PC-9 (cell line): ENCODE measurements at regions not wholly inside any gene's neighbourhood (a gene's known extent, or its start where the extent isn't known, plus 50 kb on each side); places are given as distances from the start of the nearest gene placed in this dataset.
"Not testable (repeated sequence)": the region's sequence is repeated elsewhere in the genome, so short reads cannot be mapped to it uniquely, and the experiment has no call there.

Experiments used
- BruUV-seq: library from RNA; stranded (reverse); fragments of 400-500 nt; replicated peaks from 2 replicates; lab custom pipeline; 2021; lab: Mats Ljungman, UMichigan
- CTCF ChIA-PET: fragments of 300-600 bp; sonication (Branson Sonifier 250); formaldehyde crosslinking; loops from one replicate; lab custom pipeline; 2022; ENCODE audit warnings: antibody characterized with exemption; lab: Charles Lee
- POLR2A ChIA-PET: fragments of 300-600 bp; sonication (Branson Sonifier 250); formaldehyde crosslinking; loops from one replicate; lab custom pipeline; 2022; ENCODE audit warnings: antibody characterized with exemption; ENCODE audit not compliant: unreplicated experiment; lab: Charles Lee
- DNase-seq, 2 experiments: peaks; one replicate each; pipeline versions ENCODE4 v3.0.0 to v3.0.0-alpha.2; 2015 to 2022; ENCODE audit warnings: mixed read lengths in 1 of 2
- H2AFZ ChIP-seq: fragments of 200-600 bp; sonication (generic); 2 replicates; pipeline ENCODE4 v1.8.1; 2017; ENCODE audit warnings: antibody characterized with exemption
- H3F3A ChIP-seq: fragments of 200-600 bp; sonication (generic); 2 replicates; pipeline ENCODE4 v1.8.1; 2017; ENCODE audit warnings: antibody characterized with exemption, mild to moderate bottlenecking, low read depth; ENCODE audit not compliant: insufficient read depth
- H3K27ac ChIP-seq: fragments of 200-600 bp; sonication (generic); 2 replicates; pipeline ENCODE4 v1.6.1; 2016; ENCODE audit warnings: mixed run types
- H3K27me3 ChIP-seq: fragments of 200-600 bp; sonication (generic); 2 replicates; pipeline ENCODE4 v1.6.1; 2016; ENCODE audit warnings: low read depth, mixed run types; ENCODE audit not compliant: insufficient read depth
- H3K36me3 ChIP-seq: fragments of 200-600 bp; sonication (generic); 2 replicates; pipeline ENCODE4 v1.6.1; 2016; ENCODE audit warnings: low read depth, mixed run types
- H3K4me1 ChIP-seq: fragments of 200-600 bp; sonication (generic); replicated peaks from 2 replicates; pipeline ENCODE4 v1.6.1; 2016; ENCODE audit warnings: mixed run types; ENCODE audit not compliant: insufficient read depth
- H3K4me2 ChIP-seq: fragments of 200-600 bp; sonication (generic); 2 replicates; pipeline ENCODE4 v1.6.1; 2017; ENCODE audit warnings: mixed run types
- H3K4me3 ChIP-seq: fragments of 200-600 bp; sonication (generic); 2 replicates; pipeline ENCODE4 v1.6.1; 2016; ENCODE audit warnings: mixed run types
- H3K79me2 ChIP-seq: fragments of 200-600 bp; sonication (generic); 2 replicates; pipeline ENCODE4 v1.6.1; 2017; ENCODE audit warnings: low read depth, mixed run types
- H3K9me2 ChIP-seq: fragments of 200-600 bp; sonication (generic); 2 replicates; pipeline ENCODE4 v1.8.1; 2017; ENCODE audit warnings: mild to moderate bottlenecking; ENCODE audit not compliant: insufficient read depth
- H3K9me3 ChIP-seq: fragments of 200-600 bp; sonication (generic); 2 replicates; pipeline ENCODE4 v1.8.1; 2016; ENCODE audit warnings: low read depth; ENCODE audit not compliant: insufficient read depth
- H4K20me1 ChIP-seq: fragments of 200-600 bp; sonication (generic); 2 replicates; pipeline ENCODE4 v1.8.1; 2017; ENCODE audit not compliant: insufficient read depth
- CTCF ChIP-seq: fragments of 200-600 bp; sonication (generic); conservative IDR thresholded peaks from 2 replicates; pipeline ENCODE4 v1.6.1; 2017; ENCODE audit warnings: mixed run types, antibody characterized with exemption, mild to moderate bottlenecking, moderate library complexity
- EZH2 ChIP-seq: fragments of 200-600 bp; sonication (generic); IDR thresholded peaks from 2 replicates; pipeline ENCODE4 v1.8.0; 2017; ENCODE audit warnings: antibody characterized with exemption, low read depth
- intact Hi-C: fragments of 100-400 bp; cut with micrococcal nuclease; formaldehyde crosslinking; loops from one replicate; pipeline ENCODE4 v1.10.0; 2022; ENCODE audit not compliant: unreplicated experiment

- Histone ChIP-seq H3F3A (no peaks in the 10 kb centered on the region), H3K79me2 (no peaks in the 10 kb centered on the region), H3K4me3 (no peak overlapping the region), H2AFZ (0 out of 2 replicates have a peak overlapping the region, but pooled peaks have one; percentile 39), H3K4me2 (no peak overlapping the region), H3K36me3 (no peaks in the 10 kb centered on the region), H3K27me3 (no peaks in the 10 kb centered on the region), H3K4me1 (no peaks in the 10 kb centered on the region), H3K9me2 (no peaks in the 10 kb centered on the region), H4K20me1 (no peaks in the 10 kb centered on the region), H3K9me3 (no peaks in the 10 kb centered on the region), H3K27ac (no peak overlapping the region)
- ChIA-PET CTCF (no interaction called here), POLR2A (no interaction called here)
- TF ChIP-seq EZH2 (no peak), CTCF (no peak)
- BruUV-seq, result no TSS peak
- intact Hi-C loops, result no loop called here
- DNase-seq, result no peak
These were observed 953.8 kb downstream of the NR2F1-AS1 start for GRCh38 chr5:92627186-92627585.

- ChIA-PET CTCF (no interaction called here), POLR2A (no interaction called here)
- no peaks in the 10 kb centered on the region for H3K79me2 ChIP-seq
- DNase-seq, result no peak
- no peak overlapping the region for H3K4me2 ChIP-seq
- H3K36me3 ChIP-seq, result no peaks in the 10 kb centered on the region
- H3K27ac ChIP-seq, result no peak overlapping the region
- H3F3A ChIP-seq, result no peaks in the 10 kb centered on the region
- intact Hi-C loops, result no loop called here
- H3K9me3 ChIP-seq, result 0 out of 2 replicates have a peak, but pooled peaks cover 6% of the 10 kb centered on the region
- no peak overlapping the region for H2AFZ ChIP-seq
- BruUV-seq, result no TSS peak
- TF ChIP-seq CTCF, result no peak
- TF ChIP-seq EZH2, result no peak
- H3K4me1 ChIP-seq, result no peaks in the 10 kb centered on the region
- no peaks in the 10 kb centered on the region for H4K20me1 ChIP-seq
- H3K4me3 ChIP-seq, result no peak overlapping the region
- H3K27me3 ChIP-seq, result no peaks in the 10 kb centered on the region
- 0 out of 2 replicates have a peak, but pooled peaks cover 5% of the 10 kb centered on the region for H3K9me2 ChIP-seq
These were observed 964.9 kb downstream of the NR2F1-AS1 start for GRCh38 chr5:92616085-92616484.

- H3K4me3 ChIP-seq, result no peak overlapping the region
- intact Hi-C loops, result no loop called here
- H3K9me3 ChIP-seq, result 0 out of 2 replicates have a peak, but pooled peaks cover 6% of the 10 kb centered on the region
- H3K36me3 ChIP-seq, result no peaks in the 10 kb centered on the region
- CTCF ChIA-PET, result no interaction called here
- H4K20me1 ChIP-seq, result no peaks in the 10 kb centered on the region
- H3K27me3 ChIP-seq, result no peaks in the 10 kb centered on the region
- POLR2A ChIA-PET, result no interaction called here
- no peak for DNase-seq
- H3K9me2 ChIP-seq, result no peaks in the 10 kb centered on the region
- no peak overlapping the region for H3K4me2 ChIP-seq
- H3K27ac ChIP-seq, result no peak overlapping the region
- no peaks in the 10 kb centered on the region for H3K4me1 ChIP-seq
- H3F3A ChIP-seq, result no peaks in the 10 kb centered on the region
- TF ChIP-seq EZH2, result no peak
- TF ChIP-seq CTCF, result no peak
- H3K79me2 ChIP-seq, result no peaks in the 10 kb centered on the region
- BruUV-seq, result no TSS peak
- no peak overlapping the region for H2AFZ ChIP-seq
These were observed 967.5 kb downstream of the NR2F1-AS1 start for GRCh38 chr5:92613546-92613945.

GRCh38 chr5:92610435-92610834, 970.6 kb downstream of the NR2F1-AS1 start:
- H3K36me3 ChIP-seq, intact Hi-C loops, BruUV-seq, H3K4me2 ChIP-seq, CTCF ChIA-PET, DNase-seq, H3K4me1 ChIP-seq, POLR2A ChIA-PET, H3K79me2 ChIP-seq, H3K4me3 ChIP-seq, H3K9me2 ChIP-seq, H3K9me3 ChIP-seq, H2AFZ ChIP-seq, H3K27ac ChIP-seq, H4K20me1 ChIP-seq, H3K27me3 ChIP-seq, H3F3A ChIP-seq: not testable (repeated sequence)
